GM10248 (cell line): ENCODE measurements at regions not wholly inside any gene's neighbourhood (a gene's known extent, or its start where the extent isn't known, plus 50 kb on each side); places are given as distances from the start of the nearest gene placed in this dataset.
"Not testable (repeated sequence)": the region's sequence is repeated elsewhere in the genome, so short reads cannot be mapped to it uniquely, and the experiment has no call there.

Source experiments
- CTCF ChIA-PET: fragments of 300-600 bp; sonication (Branson Sonifier 250); formaldehyde crosslinking; extraction: SDS; loops from one replicate; lab custom pipeline; 2021; ENCODE audit warnings: antibody characterized with exemption; lab: Yijun Ruan, JAX
- POLR2A ChIA-PET: fragments of 350-650 bp; sonication (Branson Sonifier 250); formaldehyde crosslinking; extraction: SDS; loops from one replicate; lab custom pipeline; 2020; ENCODE audit warnings: antibody characterized with exemption; lab: Yijun Ruan, JAX
- DNase-seq: peaks from one replicate; pipeline ENCODE4 v3.0.0; 2012; ENCODE audit errors: extremely low spot score
- TF ChIP-seq, protein P1 (sequence below): IDR thresholded peaks from 2 replicates; pipeline ENCODE4 v1.5.1; 2012; ENCODE audit warnings: mild to moderate bottlenecking, low read depth; ENCODE audit errors: extremely low read depth, missing control alignments, control extremely low read depth

DNA sequence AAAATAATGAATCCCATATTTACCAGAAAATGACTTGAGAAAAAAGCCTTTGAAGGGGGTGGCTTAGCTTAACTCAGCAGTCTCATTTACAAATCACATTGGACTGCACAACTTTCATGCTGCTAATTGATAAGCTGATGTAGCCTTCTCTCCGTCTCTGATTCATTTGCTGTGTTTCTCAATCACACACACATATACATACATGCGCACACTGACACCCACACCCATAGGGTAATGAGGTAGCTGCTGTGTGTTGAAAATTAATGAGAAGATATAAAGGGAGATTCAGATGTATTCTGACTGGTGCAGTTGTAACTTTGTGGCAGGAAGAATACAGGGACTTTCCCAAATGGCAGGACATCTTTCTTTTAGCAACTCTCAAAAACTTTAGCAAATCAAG is 141.9 kb upstream of the GCFC2 start:
- TF ChIP-seq, protein P1, sequence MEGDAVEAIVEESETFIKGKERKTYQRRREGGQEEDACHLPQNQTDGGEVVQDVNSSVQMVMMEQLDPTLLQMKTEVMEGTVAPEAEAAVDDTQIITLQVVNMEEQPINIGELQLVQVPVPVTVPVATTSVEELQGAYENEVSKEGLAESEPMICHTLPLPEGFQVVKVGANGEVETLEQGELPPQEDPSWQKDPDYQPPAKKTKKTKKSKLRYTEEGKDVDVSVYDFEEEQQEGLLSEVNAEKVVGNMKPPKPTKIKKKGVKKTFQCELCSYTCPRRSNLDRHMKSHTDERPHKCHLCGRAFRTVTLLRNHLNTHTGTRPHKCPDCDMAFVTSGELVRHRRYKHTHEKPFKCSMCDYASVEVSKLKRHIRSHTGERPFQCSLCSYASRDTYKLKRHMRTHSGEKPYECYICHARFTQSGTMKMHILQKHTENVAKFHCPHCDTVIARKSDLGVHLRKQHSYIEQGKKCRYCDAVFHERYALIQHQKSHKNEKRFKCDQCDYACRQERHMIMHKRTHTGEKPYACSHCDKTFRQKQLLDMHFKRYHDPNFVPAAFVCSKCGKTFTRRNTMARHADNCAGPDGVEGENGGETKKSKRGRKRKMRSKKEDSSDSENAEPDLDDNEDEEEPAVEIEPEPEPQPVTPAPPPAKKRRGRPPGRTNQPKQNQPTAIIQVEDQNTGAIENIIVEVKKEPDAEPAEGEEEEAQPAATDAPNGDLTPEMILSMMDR: no peak
- CTCF ChIA-PET: no interaction called here
- POLR2A ChIA-PET: interaction anchor here (0.6 kb wide), 1 partner anchor 841 kb away, joined by 8 read pairs; no protein-coding TSS in a partner anchor
- DNase-seq: no peak

DNA sequence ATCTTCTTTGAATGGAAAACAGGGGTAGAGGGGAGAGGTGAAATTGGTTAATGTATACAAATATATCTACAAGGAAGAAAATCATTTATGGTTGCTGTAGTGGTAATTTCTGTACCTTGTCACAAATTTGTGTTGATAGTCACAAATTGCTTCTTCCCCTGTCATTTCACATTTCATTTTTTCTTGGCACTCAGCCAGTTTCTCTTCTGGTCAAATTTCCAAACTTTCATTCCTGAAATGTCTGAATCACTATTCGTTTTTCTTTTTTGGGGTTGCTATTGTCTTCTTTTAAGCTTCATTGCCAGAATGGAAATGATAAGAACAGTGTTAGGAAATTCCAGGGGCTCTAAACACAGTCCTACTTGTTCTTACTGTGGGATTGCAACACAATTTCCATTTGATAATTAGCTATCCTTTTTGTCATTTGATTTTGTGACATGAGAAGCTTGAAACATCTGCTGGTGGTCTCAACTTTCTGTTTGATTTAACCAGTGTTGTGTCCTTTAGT is 136.0 kb upstream of the GCFC2 start:
- ChIA-PET POLR2A (no interaction called here), CTCF (interaction anchor here (1.1 kb wide), 1 partner anchor 12 kb away, joined by 3 read pairs; no protein-coding TSS in a partner anchor)
- TF ChIP-seq, protein P1: no peak
- DNase-seq: no peak

DNA sequence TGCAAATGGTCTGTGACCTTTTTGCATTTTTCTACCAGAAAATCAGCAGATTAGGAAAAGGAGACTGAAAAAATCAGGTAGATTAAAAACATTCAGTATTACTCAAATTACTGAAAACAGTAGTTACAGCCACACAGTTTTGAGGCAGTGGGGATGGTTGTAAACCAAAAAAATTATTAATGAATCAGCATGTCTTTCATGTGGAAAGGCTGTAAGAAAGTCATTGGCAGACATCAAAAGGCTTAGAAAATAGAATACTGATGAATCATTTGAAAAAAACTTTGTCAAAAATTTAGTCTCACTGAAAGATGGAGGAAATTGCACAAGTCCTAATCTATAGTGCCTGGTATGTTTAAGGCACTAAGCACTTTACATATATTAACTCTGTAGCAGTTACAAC is 133.9 kb upstream of the GCFC2 start:
- TF ChIP-seq, protein P1: no peak
- ChIA-PET CTCF (no interaction called here), POLR2A (no interaction called here)
- DNase-seq: no peak

DNA sequence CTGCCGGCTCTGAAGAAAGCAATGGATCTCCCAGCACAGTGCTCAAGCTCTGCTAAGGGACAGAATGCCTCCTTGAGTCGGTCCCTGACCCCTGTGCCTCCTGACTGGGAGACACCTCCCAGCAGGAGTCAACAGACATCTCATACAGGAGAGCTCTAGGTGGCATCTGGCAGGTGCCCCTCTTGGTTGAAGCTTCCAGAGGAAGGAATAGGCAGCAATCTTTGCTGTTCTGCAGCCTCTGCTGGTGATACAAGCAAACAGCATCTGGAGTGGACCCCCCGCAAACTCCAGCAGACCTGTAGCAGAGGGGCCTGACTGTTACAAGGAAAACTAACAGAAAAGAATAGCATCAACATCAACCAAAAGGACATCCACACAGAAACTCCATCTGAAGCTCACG is 123.9 kb upstream of the GCFC2 start:
- POLR2A ChIA-PET: not testable (repeated sequence)
- CTCF ChIA-PET: interaction anchor here (1.2 kb wide), 1 partner anchor 12 kb away, joined by 3 read pairs; no protein-coding TSS in a partner anchor

DNA sequence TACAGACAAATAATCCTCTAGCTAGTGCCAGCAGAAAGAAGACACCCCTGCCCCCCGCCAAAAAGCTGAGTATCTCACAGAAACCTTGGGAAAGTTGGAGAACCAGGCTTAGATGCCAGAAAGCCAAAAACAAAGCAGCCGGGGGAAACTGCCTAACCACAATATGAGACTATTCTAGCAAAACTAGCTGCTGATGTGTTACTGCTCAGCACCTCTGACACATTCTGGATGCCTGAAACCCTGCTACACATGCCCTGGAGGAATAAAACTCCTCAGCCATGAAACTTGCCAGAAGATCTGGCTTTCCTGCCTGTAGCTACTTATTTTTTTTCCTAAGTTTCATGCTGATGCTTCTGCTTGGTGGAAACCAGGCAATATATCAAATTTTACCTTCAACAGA is 122.7 kb upstream of the GCFC2 start:
- DNase-seq: no peak
- POLR2A ChIA-PET: no interaction called here
- CTCF ChIA-PET: no interaction called here
- TF ChIP-seq, protein P1: no peak

More for the DNA sequence above, 123.9 kb upstream of the GCFC2 start:
- DNase-seq: not testable (repeated sequence)

DNA sequence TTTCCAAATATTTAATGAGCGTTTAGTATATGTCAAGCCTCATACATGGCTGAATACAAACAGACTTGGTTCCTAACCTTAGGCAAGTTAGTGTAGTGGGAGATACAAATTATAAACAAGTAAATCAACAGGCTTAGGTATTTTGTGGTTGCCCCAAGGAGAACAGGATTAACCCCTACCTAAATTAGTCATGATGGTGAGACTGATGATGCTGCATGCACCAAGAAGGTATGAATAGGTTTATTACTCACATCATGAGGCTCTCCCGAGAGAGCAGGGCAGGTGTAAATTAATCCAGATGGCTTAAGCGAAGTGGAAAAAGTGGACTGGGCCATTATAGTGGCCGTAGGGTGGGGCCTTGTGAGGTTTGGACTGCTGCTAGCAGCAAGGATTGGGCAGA is 118.1 kb upstream of the GCFC2 start:
- TF ChIP-seq, protein P1: no peak
- POLR2A ChIA-PET: no interaction called here
- CTCF ChIA-PET: no interaction called here
- DNase-seq: no peak

DNA sequence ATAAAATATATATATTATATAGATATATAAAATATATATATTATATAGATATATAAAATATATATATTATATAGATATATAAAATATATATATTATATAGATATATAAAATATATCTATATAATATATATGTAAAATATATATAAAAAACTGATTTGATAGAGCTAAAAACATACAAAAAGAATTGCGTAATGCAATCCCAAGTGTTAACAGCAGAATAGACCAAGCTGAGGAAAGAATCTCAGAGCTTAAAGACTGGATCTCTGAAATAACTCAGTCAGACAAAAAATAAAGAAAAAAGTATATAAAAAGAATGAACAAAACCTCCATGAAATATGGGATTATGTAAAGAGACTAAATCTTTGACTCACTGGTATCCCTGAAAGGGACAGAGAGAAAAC is 112.8 kb upstream of the GCFC2 start:
- POLR2A ChIA-PET, DNase-seq: not testable (repeated sequence)
- CTCF ChIA-PET: interaction anchor here (1.5 kb wide), 1 partner anchor 17 kb away, joined by 3 read pairs; no protein-coding TSS in a partner anchor

DNA sequence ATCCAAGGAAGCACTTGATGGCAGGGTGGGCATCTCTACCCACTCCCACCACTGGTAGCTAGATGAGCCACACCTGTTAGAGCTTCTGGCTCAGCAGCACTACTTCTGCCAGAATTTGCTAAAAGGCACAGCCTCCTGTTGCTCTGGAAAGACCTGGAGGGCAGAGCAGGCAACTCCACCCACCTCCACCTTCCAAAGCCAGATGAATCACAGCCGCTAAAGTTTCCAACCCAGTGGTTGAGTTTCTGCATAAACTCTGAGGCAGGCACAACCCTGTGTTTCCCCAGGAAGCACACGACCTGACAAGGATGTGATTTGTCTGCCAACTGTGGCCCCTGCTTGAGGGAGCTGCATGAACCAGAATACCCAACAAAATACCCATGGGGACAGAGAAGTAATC is 111.6 kb upstream of the GCFC2 start:
- no peak for DNase-seq
- POLR2A ChIA-PET: no interaction called here
- CTCF ChIA-PET: no interaction called here
- TF ChIP-seq, protein P1: no peak
